Spleen (tissue), 11 donors: ENCODE measurements at regions not wholly inside any gene's neighbourhood (a gene's known extent, or its start where the extent isn't known, plus 50 kb on each side); places are given as distances from the start of the nearest gene placed in this dataset.

Experiments
- DNase-seq: peaks from one replicate; pipeline ENCODE4 v3.0.0-alpha.2; 2020
- H3K27ac ChIP-seq, 8 donors: fragments of 200-600 bp; sonication (generic) in 7 of 8; 1 replicate in 4 of 8; 2 replicates in 4 of 8; pipeline versions ENCODE4 v1.5.0 to v1.8.0; 2016 to 2021; ENCODE audit warnings: inconsistent platforms in 4 of 8, mild to moderate bottlenecking in 4 of 8, moderate library complexity in 1 of 8
- H3K27me3 ChIP-seq, 7 donors: fragments of 200-600 bp; sonication (generic) in 6 of 7; replicated peaks in 1 of 7; 1 replicate in 4 of 7; 2 replicates in 3 of 7; pipeline versions ENCODE4 v1.5.0 to v1.8.0; 2016 to 2021; ENCODE audit warnings: inconsistent platforms in 3 of 7, mild to moderate bottlenecking in 1 of 7
- H3K36me3 ChIP-seq, 6 donors: fragments of 200-600 bp; sonication (generic) in 5 of 6; 1 replicate in 4 of 6; 2 replicates in 2 of 6; pipeline versions ENCODE4 v1.5.0 to v1.8.0; 2016 to 2021; ENCODE audit warnings: inconsistent platforms in 2 of 6
- H3K4me1 ChIP-seq, 6 donors: fragments of 200-600 bp; sonication (generic) in 5 of 6; 1 replicate in 3 of 6; 2 replicates in 3 of 6; pipeline versions ENCODE4 v1.5.0 to v1.8.0; 2016 to 2021; ENCODE audit warnings: inconsistent platforms in 3 of 6
- H3K4me3 ChIP-seq, 8 donors: fragments of 200-600 bp; sonication (generic) in 7 of 8; 1 replicate in 4 of 8; 2 replicates in 4 of 8; pipeline versions ENCODE4 v1.5.0 to v1.8.0; 2016 to 2021; ENCODE audit warnings: inconsistent platforms in 4 of 8, mild to moderate bottlenecking in 4 of 8, moderate library complexity in 2 of 8
- H3K9me3 ChIP-seq, 8 donors: fragments of 200-600 bp; sonication (generic) in 7 of 8; 1 replicate in 4 of 8; 2 replicates in 4 of 8; pipeline versions ENCODE4 v1.5.0 to v1.8.0; 2016 to 2021; ENCODE audit warnings: inconsistent platforms in 4 of 8
- CTCF ChIP-seq, 11 experiments: fragments of 200-600 bp in 7 of 11; fragments of 450-650 bp in 4 of 11; sonication (generic) in 4 of 11; IDR thresholded peaks in 8 of 11; conservative IDR thresholded peaks in 3 of 11; 1 replicate in 7 of 11; 2 replicates in 4 of 11; pipeline versions ENCODE4 v1.4.0 to v1.8.0; 2016 to 2021; ENCODE audit warnings: antibody characterized with exemption in 11 of 11, inconsistent platforms in 4 of 11, mild to moderate bottlenecking in 1 of 11
- POLR2A ChIP-seq, 3 donors: fragments of 450-650 bp; IDR thresholded peaks; one replicate each; pipeline ENCODE4 v1.5.1; 2017; ENCODE audit warnings: antibody characterized with exemption in 3 of 3, mild to moderate bottlenecking in 1 of 3
- POLR2AphosphoS5 ChIP-seq, 3 donors: sonication (generic); formaldehyde crosslinking; IDR thresholded peaks; one replicate each; pipeline ENCODE4 v1.5.1; 2017; ENCODE audit warnings: antibody characterized with exemption in 3 of 3
- WGBS, 5 donors: extraction: QIAGEN DNeasy Blood & Tissue Kit in 3 of 5; methylation state at CpG; one replicate each; pipeline versions ENCODE4 v1.1.5 to v1.1.7; 2013 to 2018; 5-methylcytosine and 5-hydroxymethylcytosine counted together
- intact Hi-C: fragments of 100-400 bp; cut with DNase I; formaldehyde crosslinking; loops from one replicate; pipeline ENCODE4 v1.15.0; 2023; ENCODE audit warnings: low total_unique reads
- donor health status: healthy with polysubstance abuse.
- donor health status: DM: no; HTN: no; CAD: no; lungs with moderate emphysema.
- donor health status: DM: no; HTN: no; CAD: no.
- donor health status: Bipolar disorder and iron deficiency.
- donor health status: healthy.
- donor health status: DM: no; HTN: no; CAD: no.
- donor health status: DM: yes; HTN: yes; CAD: no.

GRCh38 chr17:34146440-34147043, 108.5 kb upstream of the CCL2 start:
- TF ChIP-seq POLR2AphosphoS5 (IDR thresholded peaks at IDR 0.05) (no peak), CTCF (IDR thresholded peaks at IDR 0.05 in 8 of 11, conservative IDR thresholded peaks at IDR 0.05 in 3 of 11) (peak in 7 of 11 experiments; percentile 28 to 57 (median 55))

GRCh38 chr17:34151102-34151501, 104.0 kb upstream of the CCL2 start:
- Histone ChIP-seq H3K9me3 (no peaks in the 10 kb centered on the region), H3K4me1 (no peaks in the 10 kb centered on the region), H3K27ac (no peak overlapping the region), H3K27me3 (peaks cover 0 to 79% (median 18%) of the 10 kb centered on the region in 7 donors), H3K4me3 (no peak overlapping the region), H3K36me3 (no peaks in the 10 kb centered on the region)
- 50 to 74% (median 55%) methylated on average over 2 of the region's 2 CpGs for WGBS, 5 donors
- TF ChIP-seq CTCF (IDR thresholded peaks at IDR 0.05 in 8 of 11, conservative IDR thresholded peaks at IDR 0.05 in 3 of 11) (no peak), POLR2AphosphoS5 (IDR thresholded peaks at IDR 0.05) (no peak), POLR2A (IDR thresholded peaks at IDR 0.05) (no peak)
- DNase-seq = no peak
- intact Hi-C loops = no loop called here

More at GRCh38 chr17:34146440-34147043, 108.5 kb upstream of the CCL2 start:
- Histone ChIP-seq H3K27ac (no peak overlapping the region), H3K9me3 (no peaks in the 10 kb centered on the region), H3K27me3 (peaks cover 0 to 63% (median 0%) of the 10 kb centered on the region in 7 donors), H3K4me1 (no peaks in the 10 kb centered on the region), H3K36me3 (no peaks in the 10 kb centered on the region), H3K4me3 (no peak overlapping the region)
- no peak for DNase-seq
- WGBS, 5 donors = 42 to 52% (median 47%) methylated on average over 4 to 5 of the region's 5 CpGs
- intact Hi-C loops = loop anchor here (5.0 kb wide), 1 partner anchor 369 kb away; no protein-coding TSS in a partner anchor

GRCh38 chr17:34153991-34154390, 101.1 kb upstream of the CCL2 start:
- WGBS, 5 donors = 71 to 93% (median 82%) methylated on average over 6 of the region's 6 CpGs
- no peak overlapping the region for H3K27ac ChIP-seq
- TF ChIP-seq POLR2A (IDR thresholded peaks at IDR 0.05) = no peak
- TF ChIP-seq POLR2AphosphoS5 (IDR thresholded peaks at IDR 0.05) = no peak
- no peak for TF ChIP-seq CTCF (IDR thresholded peaks at IDR 0.05 in 8 of 11, conservative IDR thresholded peaks at IDR 0.05 in 3 of 11)
- H3K4me1 ChIP-seq = peaks cover 0 to 8% (median 3%) of the 10 kb centered on the region in 6 donors
- H3K36me3 ChIP-seq = no peaks in the 10 kb centered on the region
- no peak overlapping the region for H3K4me3 ChIP-seq
- no peak for DNase-seq
- peaks cover 4 to 80% (median 28%) of the 10 kb centered on the region in 7 donors for H3K27me3 ChIP-seq
- peaks cover 0 to 9% (median 0%) of the 10 kb centered on the region in 8 donors for H3K9me3 ChIP-seq
- intact Hi-C loops = no loop called here

GRCh38 chr17:34154961-34155730, 99.9 kb upstream of the CCL2 start:
- TF ChIP-seq POLR2A (IDR thresholded peaks at IDR 0.05) = no peak
- TF ChIP-seq CTCF (IDR thresholded peaks at IDR 0.05 in 8 of 11, conservative IDR thresholded peaks at IDR 0.05 in 3 of 11) = no peak
- no peak for TF ChIP-seq POLR2AphosphoS5 (IDR thresholded peaks at IDR 0.05)
- H3K27ac ChIP-seq = no peak overlapping the region
- 14 to 20% (median 17%) methylated on average over 22 to 23 of the region's 23 CpGs for WGBS, 5 donors
- peaks cover 0 to 11% (median 0%) of the 10 kb centered on the region in 8 donors for H3K9me3 ChIP-seq
- intact Hi-C loops = no loop called here
- H3K27me3 ChIP-seq = peaks cover 4 to 82% (median 28%) of the 10 kb centered on the region in 7 donors
- no peak for DNase-seq
- peaks cover 0 to 8% (median 3%) of the 10 kb centered on the region in 6 donors for H3K4me1 ChIP-seq
- H3K4me3 ChIP-seq = no peak overlapping the region
- H3K36me3 ChIP-seq = no peaks in the 10 kb centered on the region
